Cardiac muscle cell (in vitro differentiated cells and primary cell): ENCODE measurements at regions not wholly inside any gene's neighbourhood (a gene's known extent, or its start where the extent isn't known, plus 50 kb on each side); places are given as distances from the start of the nearest gene placed in this dataset.

Experiments
- DNase-seq, 2 donors: peaks; one replicate each; pipeline versions ENCODE4 v3.0.0 to v3.0.0-alpha.2; 2010 to 2017; ENCODE audit warnings: low read depth in 1 of 2, low spot score in 1 of 2
- H3K27ac ChIP-seq: fragments of 200-600 bp; sonication (generic); 2 replicates; pipeline ENCODE4 v1.5.1; 2016
- H3K27me3 ChIP-seq: fragments of 200-600 bp; sonication (generic); 2 replicates; pipeline ENCODE4 v1.6.0; 2016; ENCODE audit warnings: control low read depth
- H3K36me3 ChIP-seq: fragments of 200-600 bp; sonication (generic); 2 replicates; pipeline ENCODE4 v1.5.1; 2016; ENCODE audit warnings: control low read depth
- H3K4me1 ChIP-seq: fragments of 200-600 bp; sonication (generic); 2 replicates; pipeline ENCODE4 v1.8.1; 2017; ENCODE audit warnings: low read depth, mild to moderate bottlenecking, mixed run types
- H3K4me3 ChIP-seq: fragments of 200-600 bp; sonication (generic); 2 replicates; pipeline ENCODE4 v1.5.1; 2016; ENCODE audit warnings: mild to moderate bottlenecking
- H3K9me3 ChIP-seq: fragments of 200-600 bp; sonication (generic); 2 replicates; pipeline ENCODE4 v1.5.1; 2017; ENCODE audit warnings: low read depth, mild to moderate bottlenecking, control low read depth
- CTCF ChIP-seq: IDR thresholded peaks from 2 replicates; pipeline ENCODE4 v1.5.1; 2012; ENCODE audit warnings: low read depth, mild to moderate bottlenecking, low read length

- Histone ChIP-seq H3K4me3 (no peak overlapping the region), H3K27me3 (no peaks in the 10 kb centered on the region), H3K27ac (no peak overlapping the region), H3K4me1 (no peaks in the 10 kb centered on the region), H3K9me3 (no peaks in the 10 kb centered on the region), H3K36me3 (no peaks in the 10 kb centered on the region)
- no peak for DNase-seq
- no peak for TF ChIP-seq CTCF
These were observed 94.9 kb upstream of the TRIM2 start for GRCh38 chr4:153109296-153109849.

GRCh38 chr4:153110739-153111138 lies 93.5 kb upstream of the TRIM2 start:
- DNase-seq = no peak
- Histone ChIP-seq H3K9me3 (no peaks in the 10 kb centered on the region), H3K27ac (no peak overlapping the region), H3K36me3 (no peaks in the 10 kb centered on the region), H3K4me1 (peaks cover 3% of the 10 kb centered on the region), H3K27me3 (no peaks in the 10 kb centered on the region), H3K4me3 (no peak overlapping the region)
- no peak for TF ChIP-seq CTCF

GRCh38 chr4:153111426-153112040 lies 92.7 kb upstream of the TRIM2 start:
- H3K4me3 ChIP-seq = no peak overlapping the region
- DNase-seq = no peak
- TF ChIP-seq CTCF = no peak

GRCh38 chr4:153112041-153112441 lies 92.2 kb upstream of the TRIM2 start:
- H3K27me3 ChIP-seq = no peaks in the 10 kb centered on the region
- no peaks in the 10 kb centered on the region for H3K9me3 ChIP-seq
- no peak overlapping the region for H3K4me3 ChIP-seq
- no peak for DNase-seq
- H3K36me3 ChIP-seq = no peaks in the 10 kb centered on the region
- TF ChIP-seq CTCF = no peak
- no peak overlapping the region for H3K27ac ChIP-seq
- peaks cover 6% of the 10 kb centered on the region for H3K4me1 ChIP-seq

More at GRCh38 chr4:153111426-153112040, 92.7 kb upstream of the TRIM2 start:
- Histone ChIP-seq H3K27me3 (no peaks in the 10 kb centered on the region), H3K36me3 (no peaks in the 10 kb centered on the region), H3K9me3 (no peaks in the 10 kb centered on the region), H3K4me1 (peaks cover 6% of the 10 kb centered on the region), H3K27ac (no peak overlapping the region)

- no peak for TF ChIP-seq CTCF
- H3K27ac ChIP-seq = no peak overlapping the region
- no peaks in the 10 kb centered on the region for H3K9me3 ChIP-seq
- no peaks in the 10 kb centered on the region for H3K27me3 ChIP-seq
- no peak overlapping the region for H3K4me3 ChIP-seq
- peaks cover 6% of the 10 kb centered on the region for H3K4me1 ChIP-seq
- no peaks in the 10 kb centered on the region for H3K36me3 ChIP-seq
- DNase-seq = peak in 1 of 2 donors; percentile 58
These were observed 91.0 kb upstream of the TRIM2 start for GRCh38 chr4:153113061-153113837.
